Dermis blood vessel endothelial cell (primary cell): ENCODE measurements at regions not wholly inside any gene's neighbourhood (a gene's known extent, or its start where the extent isn't known, plus 50 kb on each side); places are given as distances from the start of the nearest gene placed in this dataset.

Experiments used
- DNase-seq: peaks from one replicate; pipeline ENCODE4 v3.0.0; 2010

DNA sequence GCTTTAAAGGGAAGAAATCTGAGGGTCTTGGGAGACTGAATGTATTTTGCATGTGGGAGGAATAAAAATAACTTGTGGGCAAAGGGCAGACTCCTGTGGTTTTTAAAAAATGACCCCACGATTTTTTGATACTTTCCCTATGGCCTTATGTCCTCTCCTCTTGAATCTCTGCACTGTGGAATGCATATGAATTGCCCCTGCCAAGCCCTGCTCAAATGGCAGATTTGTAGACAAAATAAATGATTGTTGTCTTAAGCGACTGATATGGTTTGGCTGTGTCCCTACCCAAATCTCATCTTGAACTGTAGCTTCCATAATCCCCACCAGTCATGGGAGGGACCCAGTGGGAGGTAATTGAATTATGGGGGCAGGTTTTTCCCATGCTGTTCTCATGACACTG is 223.8 kb downstream of the DACT1 start:
- no peak for DNase-seq

GRCh38 chr14:58862416-58863160 is 224.8 kb downstream of the DACT1 start:
- no peak for DNase-seq

DNA sequence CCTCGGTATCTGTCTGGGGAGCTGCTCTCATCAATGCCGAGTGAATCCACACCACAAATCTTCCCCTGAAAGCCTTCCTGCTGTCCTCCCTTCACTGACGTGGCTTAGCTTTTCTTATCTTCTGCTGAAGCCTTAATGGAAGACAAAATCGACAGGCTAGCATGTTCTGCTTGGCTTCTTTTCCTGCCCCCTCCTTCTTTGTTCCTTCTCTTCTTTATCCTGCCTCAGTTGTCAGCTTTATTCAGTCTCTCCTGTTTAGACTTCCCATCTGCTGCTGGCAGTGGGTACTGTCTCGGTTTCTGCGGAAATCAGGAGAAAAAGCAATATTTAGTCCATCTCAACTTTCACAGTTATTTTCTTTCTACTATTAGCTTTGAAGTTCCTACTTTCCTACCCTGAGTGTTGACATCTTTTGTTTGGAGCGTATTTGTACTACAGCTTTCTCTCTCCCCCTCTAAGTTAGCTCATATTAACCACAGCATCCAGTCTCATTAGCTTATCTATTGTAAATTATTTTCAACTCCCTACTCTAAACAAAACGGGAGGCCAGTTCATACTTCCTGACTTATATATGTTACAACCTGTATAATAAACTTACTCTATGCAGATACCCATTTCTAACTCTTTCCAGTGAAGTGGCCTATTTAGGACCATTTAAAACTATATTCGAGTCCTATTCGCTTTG is 226.0 kb downstream of the DACT1 start:
- no peak for DNase-seq

DNA sequence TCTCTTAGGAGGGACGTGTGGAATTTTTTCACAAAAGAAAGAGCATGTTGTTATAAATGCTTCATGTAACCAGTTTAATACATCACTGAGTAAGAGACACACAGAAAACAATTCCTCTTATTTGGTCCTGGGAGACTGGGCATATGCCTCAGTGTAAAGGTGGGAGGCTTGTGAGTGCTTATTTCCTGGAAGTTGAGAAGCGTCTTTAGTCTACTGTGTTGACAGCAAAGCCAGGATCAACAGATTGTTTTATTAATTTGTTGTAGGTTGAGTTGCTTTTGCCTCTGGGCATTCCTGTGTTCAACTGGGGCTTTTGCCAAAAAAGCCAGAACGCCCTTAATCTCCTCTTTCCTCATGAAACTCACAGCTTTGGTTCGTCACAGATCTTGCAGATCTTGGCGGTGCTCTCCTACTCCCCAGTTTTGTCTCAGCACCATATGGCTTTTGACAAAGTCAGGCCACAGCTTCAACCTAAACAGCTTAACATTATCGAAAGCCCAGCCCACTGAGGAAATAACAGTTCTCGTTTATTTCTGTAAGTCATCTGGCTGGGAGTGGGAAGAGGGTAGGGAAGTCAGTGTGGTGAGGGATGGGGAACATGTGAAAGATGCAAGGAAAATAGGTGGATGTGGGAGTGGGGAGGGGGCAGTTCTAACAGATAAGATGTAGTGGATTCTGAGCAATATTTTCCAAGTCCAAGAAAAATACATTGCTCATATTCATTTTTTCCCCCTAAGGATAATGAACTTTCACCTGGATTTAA is 227.2 kb downstream of the DACT1 start:
- DNase-seq: no peak

- DNase-seq: no peak
These were observed 227.9 kb downstream of the DACT1 start for GRCh38 chr14:58865514-58866281.

DNA sequence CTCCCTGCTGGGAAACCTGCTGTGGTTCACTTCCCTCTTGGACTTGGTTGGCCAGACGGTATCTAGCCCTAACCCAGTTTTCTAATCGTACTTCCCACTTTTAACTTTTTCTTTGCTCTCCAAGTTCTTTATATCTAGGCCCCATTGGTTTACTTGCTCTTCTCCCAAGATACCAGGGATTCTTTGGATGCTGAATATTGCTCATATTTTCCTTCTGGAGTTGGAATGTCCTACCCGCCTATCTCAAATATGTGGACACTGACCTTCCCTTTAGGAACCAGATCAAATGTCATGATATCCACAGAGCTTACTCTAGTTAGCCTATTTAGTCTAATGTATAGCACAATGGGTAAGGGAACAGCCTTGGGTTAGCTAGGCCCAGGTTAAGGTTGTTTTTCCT is 228.6 kb downstream of the DACT1 start:
- no peak for DNase-seq

GRCh38 chr14:58870961-58871360 is 233.2 kb downstream of the DACT1 start:
- no peak for DNase-seq

- DNase-seq: no peak
These were observed 233.8 kb downstream of the DACT1 start for GRCh38 chr14:58871573-58871972.

DNA sequence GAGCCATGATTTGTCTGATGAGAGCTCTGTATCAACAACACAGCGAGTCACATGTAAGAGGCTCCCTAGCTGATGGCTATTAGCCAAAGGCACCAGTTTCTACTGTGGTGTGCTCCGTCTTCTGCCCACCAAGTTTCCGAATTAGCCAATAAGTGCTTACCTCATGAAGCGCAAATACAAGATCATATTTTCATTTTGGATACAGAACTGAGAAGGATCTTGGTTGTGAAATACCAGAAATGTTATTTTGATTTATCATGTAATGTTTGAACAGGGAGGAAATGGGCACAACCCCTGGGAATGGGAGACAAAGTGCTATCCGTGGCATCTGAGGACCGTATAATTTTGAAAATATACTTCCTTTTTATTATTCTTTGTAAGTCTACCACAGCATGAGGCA is 234.3 kb downstream of the DACT1 start:
- DNase-seq: no peak

- DNase-seq: no peak
These were observed 235.6 kb downstream of the DACT1 start for GRCh38 chr14:58873228-58873953.

DNA sequence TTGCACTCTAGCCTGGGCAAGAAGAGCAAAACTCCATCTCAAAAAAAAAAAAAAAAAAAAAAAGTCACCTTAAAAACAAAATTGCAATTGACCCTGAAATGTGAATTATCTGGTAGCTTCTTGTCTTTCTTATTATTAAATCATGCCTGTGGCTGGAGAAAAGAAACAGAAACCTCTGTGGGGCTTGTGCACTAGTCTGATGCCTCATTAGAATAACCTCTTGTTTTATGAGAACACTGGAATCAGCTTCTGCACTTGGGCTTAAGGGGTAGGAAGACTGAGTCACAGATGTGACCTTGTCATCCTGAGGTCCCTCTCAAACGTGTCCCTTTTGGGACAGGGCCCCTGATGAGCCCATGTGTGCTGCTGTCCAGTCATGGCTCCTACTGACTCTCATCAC is 237.9 kb downstream of the DACT1 start:
- DNase-seq: no peak

GRCh38 chr14:58876608-58877007 is 238.8 kb downstream of the DACT1 start:
- DNase-seq: no peak

DNA sequence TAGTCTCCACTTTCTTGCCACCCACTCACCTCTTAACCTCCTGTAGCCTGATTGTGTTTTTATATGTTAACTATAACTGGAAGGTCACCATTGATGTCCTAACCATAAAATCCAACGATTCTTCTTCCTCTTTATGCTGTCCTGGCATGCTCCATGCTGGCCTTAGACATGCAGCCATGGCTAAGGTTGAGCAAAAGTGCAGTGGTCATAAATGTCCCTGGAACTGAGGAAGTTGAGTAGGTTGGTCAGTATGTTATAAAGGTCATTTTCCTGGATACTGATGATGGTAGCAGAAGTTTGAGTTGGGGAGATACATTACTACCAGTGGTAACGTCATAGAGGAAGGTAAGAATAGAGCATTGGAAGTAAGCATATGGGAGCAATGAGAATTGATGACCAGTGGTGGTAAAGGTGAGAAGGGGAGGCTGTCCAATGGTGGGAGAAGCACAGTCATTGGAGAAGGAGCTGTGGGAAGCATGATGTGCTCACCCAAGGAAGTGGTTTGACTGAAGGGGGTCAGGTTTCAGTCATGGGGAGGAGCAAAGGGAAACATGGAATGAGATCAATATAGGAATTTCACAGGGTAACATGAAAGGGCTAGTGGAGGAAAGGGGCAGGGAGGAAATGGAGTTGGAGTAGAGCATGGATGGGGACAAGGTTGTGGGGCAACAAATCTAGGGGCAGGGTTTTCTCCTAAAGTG is 240.8 kb downstream of the DACT1 start:
- DNase-seq: no peak

DNA sequence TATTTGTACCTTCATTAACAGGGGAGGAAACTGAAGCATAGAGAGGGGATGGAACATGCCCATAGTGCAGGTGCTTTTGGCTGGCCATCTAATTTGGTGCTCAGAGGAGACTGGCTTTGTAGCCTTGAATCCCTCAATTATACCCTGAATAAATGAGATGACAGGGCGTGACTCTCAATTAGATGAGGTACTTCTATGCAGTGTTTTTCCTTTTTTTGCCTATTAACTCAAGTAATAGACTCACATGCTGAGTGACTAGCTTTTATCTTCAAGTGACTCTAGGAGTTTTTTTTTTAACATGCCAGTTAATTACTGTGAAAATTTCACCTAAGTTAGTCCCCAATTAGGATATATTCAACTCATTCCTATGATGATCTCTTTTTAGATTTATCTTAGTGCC is 243.7 kb downstream of the DACT1 start:
- DNase-seq: no peak

DNA sequence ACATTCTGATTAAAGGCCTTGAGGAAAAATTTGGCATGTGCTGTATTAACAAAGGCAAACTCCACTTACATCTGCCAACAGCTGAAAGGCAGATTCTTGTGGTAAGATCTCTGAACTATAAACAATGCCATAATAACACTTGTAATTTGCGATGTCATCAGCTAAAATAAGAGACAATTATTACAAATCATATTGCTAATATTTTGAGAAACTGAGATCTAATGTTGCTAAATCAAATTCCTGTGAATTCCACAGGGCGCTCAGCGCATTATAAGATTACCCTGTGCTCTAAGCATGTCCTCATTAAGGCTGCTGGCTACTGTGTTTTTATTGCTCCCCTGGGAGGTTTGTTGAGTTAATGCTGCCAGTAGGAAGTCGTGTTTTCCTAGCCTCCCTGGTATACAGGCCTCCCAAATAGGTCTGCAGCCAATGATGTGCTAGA is 244.8 kb downstream of the DACT1 start:
- DNase-seq: no peak

- DNase-seq: no peak
These were observed 246.7 kb downstream of the DACT1 start for GRCh38 chr14:58884442-58884841.

- no peak for DNase-seq
These were observed 250.2 kb downstream of the DACT1 start for GRCh38 chr14:58887931-58888330.

GRCh38 chr14:58898655-58899316 is 261.0 kb downstream of the DACT1 start:
- DNase-seq: no peak

GRCh38 chr14:58899317-58899713 is 261.6 kb downstream of the DACT1 start:
- no peak for DNase-seq

DNA sequence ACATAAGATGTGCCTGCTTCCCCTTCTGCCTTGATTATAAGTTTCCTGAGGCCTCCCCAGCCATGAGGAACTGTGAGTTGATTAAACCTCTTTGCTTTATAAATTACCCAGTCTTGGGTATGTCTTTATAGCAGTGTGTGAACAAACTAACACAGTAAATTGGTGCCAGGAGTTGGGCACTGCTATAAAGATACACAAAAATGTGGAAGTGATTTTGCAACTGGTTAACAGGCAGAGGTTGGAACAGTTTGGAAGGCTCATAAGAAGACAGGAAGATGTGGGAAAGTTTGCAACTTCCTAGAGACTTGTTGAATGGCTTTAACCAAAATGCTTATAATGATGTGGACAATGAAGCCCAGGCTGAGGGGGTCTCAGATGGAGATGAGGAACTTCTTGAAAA is 264.1 kb downstream of the DACT1 start:
- DNase-seq: no peak

DNA sequence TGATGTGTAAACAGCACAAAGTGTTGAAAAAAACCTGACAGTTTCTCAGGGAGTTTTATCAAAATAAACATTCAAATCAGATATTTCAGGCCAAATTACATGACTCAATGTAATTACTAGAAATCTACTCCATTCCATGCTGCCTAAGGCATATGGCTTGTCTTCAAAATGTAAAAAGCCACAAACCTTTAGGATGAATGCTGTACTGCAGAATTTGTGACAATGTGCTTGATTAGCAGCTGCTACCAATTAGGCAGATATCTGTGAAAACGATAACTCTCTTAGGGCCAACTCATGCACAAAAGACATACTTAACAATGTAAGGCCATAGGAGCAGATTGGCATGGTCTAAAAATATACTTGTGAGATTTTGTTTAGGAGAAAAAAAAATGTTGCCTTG is 267.0 kb downstream of the DACT1 start:
- DNase-seq: no peak
